GM13976 (cell line): ENCODE measurements at regions not wholly inside any gene's neighbourhood (a gene's known extent, or its start where the extent isn't known, plus 50 kb on each side); places are given as distances from the start of the nearest gene placed in this dataset.

Experiments
- DNase-seq: peaks from one replicate; pipeline ENCODE4 v3.0.0; 2012; ENCODE audit warnings: low spot score
- CTCF ChIP-seq: IDR thresholded peaks from 2 replicates; pipeline ENCODE4 v1.5.1; 2012; ENCODE audit warnings: borderline replicate concordance, mild to moderate bottlenecking; ENCODE audit not compliant: insufficient read depth; ENCODE audit errors: extremely low read depth, missing control alignments, control extremely low read depth
- in situ Hi-C: fragments of 300-500 bp; cut with MboI; formaldehyde crosslinking; loops from one replicate; pipeline ENCODE4 v1.12.0; 2022; ENCODE audit warnings: low sequenced_read_pairs, mixed read lengths, inconsistent platforms; ENCODE audit not compliant: unreplicated experiment

GRCh38 chr11:119845756-119846155 is 116.8 kb upstream of the NECTIN1 start:
- no peak for TF ChIP-seq CTCF
- no peak for DNase-seq
- in situ Hi-C loops = no loop called here

DNA sequence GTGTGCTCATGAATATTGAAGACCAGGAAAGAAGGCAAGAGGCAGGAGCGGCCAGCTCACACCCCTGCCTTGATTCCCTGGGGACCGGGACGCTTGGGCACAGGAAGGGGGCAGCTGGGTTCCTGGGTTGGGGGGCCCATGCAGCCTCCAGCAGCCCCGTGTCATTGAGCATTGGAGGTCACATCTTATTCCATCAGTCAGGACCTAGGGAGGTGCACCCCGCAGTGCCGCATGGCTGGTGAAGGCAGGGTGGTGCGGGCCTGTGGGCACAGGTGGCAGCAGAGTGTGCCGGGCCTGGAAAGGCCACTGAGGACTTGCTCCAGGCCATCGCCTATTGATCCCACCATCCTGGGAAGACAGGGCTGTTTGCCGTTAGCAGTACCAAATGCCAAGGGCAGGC is 116.3 kb upstream of the NECTIN1 start:
- no peak for TF ChIP-seq CTCF
- in situ Hi-C loops = no loop called here
- no peak for DNase-seq

DNA sequence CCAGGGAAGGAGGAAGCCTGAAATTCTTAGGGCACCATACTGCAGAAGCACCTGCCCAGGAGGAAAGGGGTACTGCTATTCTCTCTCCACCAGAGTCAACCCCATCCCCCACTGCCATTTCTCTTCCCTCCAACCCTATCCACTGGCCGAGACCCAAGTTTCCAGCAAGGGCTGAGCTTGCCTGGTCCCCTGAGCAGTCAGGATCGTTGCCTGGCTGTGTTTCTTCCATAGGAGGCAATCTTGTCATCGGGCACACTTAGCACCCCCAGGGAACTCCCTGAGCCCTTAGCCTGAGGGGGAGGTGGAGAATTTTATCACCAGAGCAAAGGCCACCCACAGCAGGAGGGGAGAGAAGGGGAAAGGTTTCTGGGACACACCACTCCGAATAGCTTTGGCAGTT is 115.8 kb upstream of the NECTIN1 start:
- DNase-seq = no peak
- in situ Hi-C loops = no loop called here
- no peak for TF ChIP-seq CTCF

DNA sequence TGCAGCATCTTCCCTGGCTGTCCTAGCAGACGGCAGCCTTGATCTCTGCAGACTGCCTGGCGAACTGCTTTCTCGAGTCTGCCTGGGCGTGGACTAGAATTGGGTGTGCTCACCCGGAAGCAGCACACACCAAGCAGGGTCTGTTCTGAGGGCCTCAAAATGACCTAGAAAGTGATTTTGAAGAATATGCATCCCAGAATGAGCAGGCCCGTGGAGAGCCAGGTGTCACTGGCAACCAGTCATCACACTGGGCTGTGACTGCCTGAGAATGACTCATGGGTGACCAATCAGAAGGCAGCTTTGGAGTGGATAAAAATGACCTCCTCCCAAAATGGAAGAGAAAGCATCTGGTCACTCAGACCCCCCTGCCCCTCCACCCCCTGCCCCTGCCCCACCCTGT is 114.9 kb upstream of the NECTIN1 start:
- no peak for DNase-seq
- in situ Hi-C loops = no loop called here
- no peak for TF ChIP-seq CTCF

GRCh38 chr11:119842731-119843130 is 113.7 kb upstream of the NECTIN1 start:
- in situ Hi-C loops = no loop called here
- DNase-seq = no peak
- no peak for TF ChIP-seq CTCF

DNA sequence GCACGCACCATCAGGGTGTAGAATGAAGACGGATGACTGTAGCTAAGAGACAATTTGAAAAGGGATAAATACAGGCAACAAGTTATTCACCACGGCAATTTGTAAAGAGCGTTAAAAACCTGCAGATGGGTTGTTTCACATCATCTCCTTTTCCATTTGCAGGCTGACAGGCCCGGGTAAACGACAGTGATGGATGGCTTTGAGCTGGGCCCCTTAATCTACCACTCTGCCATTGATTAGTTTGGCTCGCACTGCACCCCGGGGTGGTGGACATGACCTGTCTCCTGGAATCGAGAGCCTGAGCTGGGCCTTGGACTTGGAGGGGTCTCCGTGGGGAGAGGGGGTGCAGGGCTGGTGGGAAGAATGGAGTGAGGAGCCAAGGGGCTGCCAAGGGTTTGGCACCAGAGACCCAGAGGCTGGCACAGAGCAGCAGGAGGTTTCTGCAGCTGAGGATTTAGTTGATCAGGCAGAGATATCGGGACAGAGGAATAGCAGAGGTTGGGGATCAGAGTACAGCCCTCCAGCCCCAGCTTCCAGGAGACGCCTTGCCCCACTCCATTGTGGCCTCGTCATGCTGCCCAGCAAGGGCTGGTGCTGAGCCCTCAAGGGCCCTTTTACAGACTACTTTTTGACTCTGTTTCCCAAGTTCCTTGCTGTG is 110.6 kb upstream of the NECTIN1 start:
- no peak for TF ChIP-seq CTCF
- DNase-seq = no peak
- in situ Hi-C loops = no loop called here

GRCh38 chr11:119835753-119836152 is 106.8 kb upstream of the NECTIN1 start:
- DNase-seq = no peak
- TF ChIP-seq CTCF = no peak
- in situ Hi-C loops = no loop called here
